ENCODE measurements at regions not wholly inside any gene's neighbourhood (a gene's known extent, or its start where the extent isn't known, plus 50 kb on each side); places are given as distances from the start of the nearest gene placed in this dataset.

DNA sequence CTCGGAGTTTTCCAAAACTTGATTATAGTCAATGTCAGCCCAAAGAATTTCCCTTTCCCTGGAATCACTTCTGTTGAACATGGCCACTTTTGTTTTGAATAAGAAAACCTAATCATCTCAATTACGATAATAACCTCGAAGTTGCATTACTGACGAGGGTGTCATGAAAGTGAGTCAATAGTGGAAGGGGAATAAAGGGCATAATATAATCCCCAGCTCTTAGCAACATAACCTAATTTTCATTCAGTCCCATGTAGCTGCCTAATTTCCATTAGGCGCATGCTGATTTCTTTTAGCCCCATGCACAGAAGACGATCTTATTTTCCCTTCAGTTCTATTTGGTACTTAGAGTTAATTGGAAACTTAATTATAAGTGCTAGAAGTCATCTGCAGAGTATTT is 51.1 kb upstream of the RAPH1 start (continued):
- no peak for TF ChIP-seq TAF7 (optimal IDR thresholded peaks at IDR 0.05; ENCODE audit: borderline replicate concordance, low read depth, low read length)
- TF ChIP-seq SRF (IDR thresholded peaks at IDR 0.05; ENCODE audit: low read depth, low read length): no peak
- no peak for TF ChIP-seq BCL11A (IDR thresholded peaks at IDR 0.05; ENCODE audit: low read depth in 2 of 2, low read length in 2 of 2)
- TF ChIP-seq HDAC2 (IDR thresholded peaks at IDR 0.05; ENCODE audit: borderline replicate concordance in 1 of 2, low read depth in 2 of 2, low read length in 2 of 2): no peak
- TF ChIP-seq ATF3 (IDR thresholded peaks at IDR 0.05; ENCODE audit: insufficient read depth, low read depth, low read length): no peak
